ENCODE measurements at regions not wholly inside any gene's neighbourhood (a gene's known extent, or its start where the extent isn't known, plus 50 kb on each side); places are given as distances from the start of the nearest gene placed in this dataset.

DNA sequence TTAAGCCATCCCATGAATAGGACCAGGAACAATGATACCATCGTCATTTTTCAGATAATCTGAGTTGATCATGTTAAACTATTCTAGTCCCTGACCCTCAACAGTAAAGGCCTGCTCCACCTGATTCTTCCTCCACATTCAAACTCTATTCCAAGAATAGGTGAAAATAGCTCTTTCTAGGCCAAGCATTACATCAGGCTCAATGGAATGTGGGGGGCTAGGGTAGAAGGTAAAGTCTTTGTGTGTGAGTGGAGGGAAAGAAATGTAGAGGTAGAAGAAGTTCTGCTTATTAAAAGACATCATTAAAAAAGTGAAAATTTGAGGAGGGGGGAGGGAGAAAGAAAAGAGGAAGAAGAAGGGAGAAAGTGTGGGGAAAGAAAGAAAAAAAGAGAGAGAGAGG lies 653.3 kb upstream of the PKDCC start:
- TF ChIP-seq POLR2A (IDR thresholded peaks at IDR 0.05) = no peak
- TF ChIP-seq CTCF (IDR thresholded peaks at IDR 0.05) = no peak
- no peak for TF ChIP-seq EP300 (IDR thresholded peaks at IDR 0.05)
